Activated naive CD4-positive, alpha-beta T cell treated with anti-CD3 and anti-CD28 coated beads, Interleukin-2, amount 50 U/mL, for 24 hours (primary cell): ENCODE measurements at regions not wholly inside any gene's neighbourhood (a gene's known extent, or its start where the extent isn't known, plus 50 kb on each side); places are given as distances from the start of the nearest gene placed in this dataset.

Experiments
- H3K27ac Mint-ChIP-seq: one replicate; pipeline ENCODE4 v1.8.0; 2021; ENCODE audit warnings: mild to moderate bottlenecking, mixed read lengths
- H3K27me3 Mint-ChIP-seq: one replicate; pipeline ENCODE4 v1.8.0; 2021; ENCODE audit warnings: mixed read lengths
- H3K36me3 Mint-ChIP-seq: one replicate; pipeline ENCODE4 v1.8.0; 2021; ENCODE audit warnings: mixed read lengths
- H3K4me1 Mint-ChIP-seq: one replicate; pipeline ENCODE4 v1.8.0; 2021; ENCODE audit warnings: mixed read lengths
- H3K4me3 Mint-ChIP-seq: one replicate; pipeline ENCODE4 v1.8.0; 2021; ENCODE audit warnings: mild to moderate bottlenecking, mixed read lengths
- H3K9me3 Mint-ChIP-seq: one replicate; pipeline ENCODE4 v1.8.0; 2021; ENCODE audit warnings: mixed read lengths

DNA sequence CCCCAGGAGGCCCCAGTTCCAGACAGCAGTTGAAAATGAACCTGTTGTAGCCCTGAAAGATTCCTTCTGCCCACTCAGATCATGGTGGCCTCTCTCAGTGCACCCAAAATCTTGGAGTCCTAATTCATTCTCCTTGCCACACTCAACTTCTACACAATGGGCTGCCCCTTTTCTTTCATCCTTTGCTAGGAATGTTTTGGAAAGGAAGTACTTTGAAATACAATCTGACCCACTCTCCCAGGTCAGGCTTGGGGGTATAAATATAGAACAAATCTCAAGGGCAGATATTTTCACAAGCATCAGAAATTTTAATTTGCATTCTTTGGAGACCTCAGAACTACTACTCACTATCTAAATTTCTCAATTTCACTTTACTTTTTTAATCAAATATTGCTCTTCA is 103.2 kb upstream of the SH3BP4 start:
- Mint-ChIP-seq H3K27ac (no peak overlapping the region), H3K27me3 (peaks cover 7% of the 10 kb centered on the region), H3K36me3 (no peaks in the 10 kb centered on the region), H3K9me3 (no peaks in the 10 kb centered on the region), H3K4me3 (no peak overlapping the region), H3K4me1 (no peaks in the 10 kb centered on the region)

DNA sequence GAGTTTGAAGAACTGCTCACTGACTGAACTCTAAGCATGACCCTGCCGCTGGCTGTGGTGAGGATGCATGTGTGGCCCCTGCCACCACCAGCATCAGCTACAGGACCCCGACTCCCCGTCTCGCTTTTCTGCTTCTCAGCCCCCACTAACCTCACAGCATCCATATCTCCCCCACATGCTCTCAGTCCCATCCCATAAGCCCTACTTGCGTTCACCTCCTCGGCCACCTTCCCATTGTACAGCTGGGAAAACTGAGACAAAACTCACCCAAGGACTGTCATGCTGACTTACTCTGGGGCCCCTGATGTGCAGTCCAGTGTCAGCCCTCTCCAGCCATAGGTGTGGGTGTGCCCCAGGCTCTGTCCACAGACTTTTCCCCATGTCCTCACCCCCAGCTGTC is 104.2 kb upstream of the SH3BP4 start:
- no peaks in the 10 kb centered on the region for H3K4me1 Mint-ChIP-seq
- no peak overlapping the region for H3K27ac Mint-ChIP-seq
- H3K4me3 Mint-ChIP-seq = no peak overlapping the region
- H3K27me3 Mint-ChIP-seq = peaks cover 7% of the 10 kb centered on the region
- H3K9me3 Mint-ChIP-seq = no peaks in the 10 kb centered on the region
- no peaks in the 10 kb centered on the region for H3K36me3 Mint-ChIP-seq

DNA sequence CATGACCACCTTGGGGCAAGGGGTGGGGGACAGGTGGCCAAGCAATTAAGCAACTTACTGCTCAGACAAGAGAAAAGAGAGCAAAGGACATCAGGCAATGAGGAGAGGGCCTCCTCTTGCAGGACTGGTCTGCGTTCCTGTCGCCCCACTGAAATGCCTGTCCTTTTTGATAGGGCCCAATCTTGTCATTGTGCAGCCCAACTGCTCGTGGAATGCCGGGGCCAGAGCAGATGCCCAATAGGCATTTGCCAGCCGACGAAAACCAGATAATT is 104.5 kb upstream of the SH3BP4 start:
- no peak overlapping the region for H3K4me3 Mint-ChIP-seq

DNA sequence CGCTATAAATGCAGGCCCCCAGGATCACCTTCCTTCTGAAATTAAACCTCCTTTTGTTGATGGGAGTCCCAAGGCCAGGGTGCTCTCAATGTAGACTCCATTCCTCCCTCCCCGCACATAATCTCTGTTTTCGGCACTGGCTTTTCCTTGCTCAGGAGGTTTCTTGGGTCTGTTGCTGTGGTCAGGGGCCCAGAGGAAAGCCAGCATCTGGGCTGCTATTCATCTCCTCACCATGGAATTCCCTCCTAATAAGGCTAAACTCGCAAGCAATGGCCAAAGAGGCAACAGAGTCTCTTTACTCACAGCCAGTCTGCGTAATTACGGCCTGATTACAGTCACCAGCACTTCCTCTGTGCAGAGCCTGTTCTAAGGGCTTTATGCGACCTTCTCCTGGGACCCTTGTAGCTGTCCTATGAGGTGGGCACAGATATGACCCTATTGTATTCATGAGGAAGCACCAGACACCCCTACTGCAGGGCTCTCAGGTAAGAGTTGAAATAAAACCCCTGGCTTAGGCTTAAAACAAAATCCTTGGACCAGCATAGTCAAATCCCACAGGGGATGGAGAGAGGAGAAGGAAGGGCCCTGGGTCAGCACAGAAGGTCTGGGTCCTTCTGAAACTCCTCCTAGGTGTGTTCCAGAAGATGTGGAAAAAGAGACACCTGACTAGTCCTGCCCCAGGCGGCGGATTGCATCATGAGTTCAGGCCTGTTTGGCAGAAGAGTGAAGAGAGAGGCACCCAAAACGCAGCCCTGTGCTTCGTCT is 105.0 kb upstream of the SH3BP4 start:
- Mint-ChIP-seq H3K4me3 (no peak overlapping the region), H3K9me3 (no peaks in the 10 kb centered on the region), H3K27me3 (peaks cover 7% of the 10 kb centered on the region), H3K36me3 (no peaks in the 10 kb centered on the region), H3K4me1 (no peaks in the 10 kb centered on the region), H3K27ac (no peak overlapping the region)

More for the DNA sequence above, 104.5 kb upstream of the SH3BP4 start:
- Mint-ChIP-seq H3K4me1 (no peaks in the 10 kb centered on the region), H3K9me3 (no peaks in the 10 kb centered on the region), H3K27ac (no peak overlapping the region), H3K36me3 (no peaks in the 10 kb centered on the region), H3K27me3 (peaks cover 7% of the 10 kb centered on the region)

DNA sequence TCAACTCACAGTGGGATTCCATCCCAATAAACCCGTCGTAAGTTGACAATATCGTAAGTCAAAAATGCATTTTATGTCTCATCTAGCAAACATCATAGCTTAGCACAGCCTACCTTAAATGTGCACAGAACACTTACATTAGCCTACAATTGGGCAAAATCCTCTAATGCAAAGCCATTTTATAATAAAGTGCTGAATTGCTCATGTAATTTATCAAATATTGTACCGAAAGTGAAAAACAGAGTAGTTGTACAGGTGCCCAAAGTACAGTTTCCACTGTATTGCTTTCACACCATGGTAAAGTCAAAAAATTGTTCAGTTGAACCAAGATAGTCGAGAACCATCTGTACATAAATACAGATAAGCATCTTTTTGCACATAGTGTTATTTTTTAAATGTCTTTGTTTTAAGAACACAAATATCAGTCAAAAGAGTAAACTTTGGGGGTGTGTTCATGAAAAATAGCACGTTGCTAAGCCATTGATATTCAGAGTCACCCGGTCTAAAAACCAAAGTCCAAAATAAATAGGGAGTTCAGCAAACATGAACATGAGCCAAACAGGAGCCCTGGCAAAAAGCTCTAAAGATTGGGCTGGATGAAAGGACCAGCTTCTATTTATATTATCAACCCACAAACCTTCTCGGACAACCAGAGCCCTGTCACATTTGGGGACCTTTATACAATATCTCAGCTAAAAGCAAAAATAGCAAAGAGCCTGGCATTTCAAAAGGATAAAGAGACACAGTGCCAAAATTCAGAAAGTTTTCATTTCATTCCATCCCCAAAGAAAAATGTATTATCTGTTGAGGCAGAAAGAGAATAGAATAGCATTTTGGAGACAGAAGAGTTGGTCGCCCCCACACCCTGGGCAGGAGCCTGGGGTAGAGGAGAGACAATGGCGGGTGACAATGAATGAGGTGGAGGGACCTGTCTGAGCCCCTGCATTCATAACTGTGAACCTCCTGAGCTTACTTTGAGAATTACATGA is 105.9 kb upstream of the SH3BP4 start:
- no peak overlapping the region for H3K4me3 Mint-ChIP-seq
- no peaks in the 10 kb centered on the region for H3K9me3 Mint-ChIP-seq
- H3K36me3 Mint-ChIP-seq = no peaks in the 10 kb centered on the region
- H3K27ac Mint-ChIP-seq = no peak overlapping the region
- H3K27me3 Mint-ChIP-seq = peaks cover 7% of the 10 kb centered on the region
- no peaks in the 10 kb centered on the region for H3K4me1 Mint-ChIP-seq

DNA sequence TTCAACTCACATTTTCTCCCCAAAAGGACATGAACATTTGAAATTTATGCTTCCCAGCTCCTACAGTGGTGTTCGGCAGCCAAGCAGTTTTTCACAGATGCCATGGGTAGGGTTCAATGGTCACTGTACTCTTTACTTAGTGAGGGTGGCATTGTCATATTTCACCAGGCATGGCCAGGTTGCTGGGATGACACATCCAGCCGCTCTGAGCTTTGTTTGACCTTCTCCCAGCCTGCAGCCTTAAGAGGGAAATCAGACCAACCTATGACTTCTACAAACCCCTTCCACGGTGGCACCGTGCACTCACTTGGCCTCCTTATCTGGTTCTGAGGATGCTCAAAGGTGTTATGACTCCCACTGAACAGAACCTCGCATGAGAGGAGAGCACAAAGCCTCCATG is 108.4 kb upstream of the SH3BP4 start:
- Mint-ChIP-seq H3K36me3 (no peaks in the 10 kb centered on the region), H3K9me3 (no peaks in the 10 kb centered on the region), H3K27me3 (peaks cover 8% of the 10 kb centered on the region), H3K4me1 (no peaks in the 10 kb centered on the region), H3K4me3 (no peak overlapping the region), H3K27ac (no peak overlapping the region)

DNA sequence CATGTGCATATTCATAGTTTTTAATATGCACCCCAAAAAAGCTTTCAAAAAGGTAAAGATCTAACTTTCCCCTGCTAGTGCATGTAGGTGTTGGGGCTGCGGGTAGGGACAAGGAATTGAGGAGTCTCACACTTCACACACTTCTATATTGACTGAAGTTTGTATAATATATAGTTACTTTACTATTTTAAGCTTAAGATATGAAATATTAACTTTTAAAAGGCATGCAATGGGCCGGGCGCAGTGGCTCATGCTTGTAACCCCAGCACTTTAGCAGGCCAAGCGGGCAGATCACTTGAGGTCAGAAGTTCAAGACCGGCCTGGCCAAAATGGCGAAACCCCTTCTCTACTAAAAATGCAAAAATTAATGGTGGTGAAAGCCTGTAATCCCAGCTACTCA is 109.1 kb upstream of the SH3BP4 start:
- no peaks in the 10 kb centered on the region for H3K9me3 Mint-ChIP-seq
- H3K4me1 Mint-ChIP-seq = no peaks in the 10 kb centered on the region
- H3K4me3 Mint-ChIP-seq = no peak overlapping the region
- no peaks in the 10 kb centered on the region for H3K36me3 Mint-ChIP-seq
- peaks cover 6% of the 10 kb centered on the region for H3K27me3 Mint-ChIP-seq
- H3K27ac Mint-ChIP-seq = no peak overlapping the region

DNA sequence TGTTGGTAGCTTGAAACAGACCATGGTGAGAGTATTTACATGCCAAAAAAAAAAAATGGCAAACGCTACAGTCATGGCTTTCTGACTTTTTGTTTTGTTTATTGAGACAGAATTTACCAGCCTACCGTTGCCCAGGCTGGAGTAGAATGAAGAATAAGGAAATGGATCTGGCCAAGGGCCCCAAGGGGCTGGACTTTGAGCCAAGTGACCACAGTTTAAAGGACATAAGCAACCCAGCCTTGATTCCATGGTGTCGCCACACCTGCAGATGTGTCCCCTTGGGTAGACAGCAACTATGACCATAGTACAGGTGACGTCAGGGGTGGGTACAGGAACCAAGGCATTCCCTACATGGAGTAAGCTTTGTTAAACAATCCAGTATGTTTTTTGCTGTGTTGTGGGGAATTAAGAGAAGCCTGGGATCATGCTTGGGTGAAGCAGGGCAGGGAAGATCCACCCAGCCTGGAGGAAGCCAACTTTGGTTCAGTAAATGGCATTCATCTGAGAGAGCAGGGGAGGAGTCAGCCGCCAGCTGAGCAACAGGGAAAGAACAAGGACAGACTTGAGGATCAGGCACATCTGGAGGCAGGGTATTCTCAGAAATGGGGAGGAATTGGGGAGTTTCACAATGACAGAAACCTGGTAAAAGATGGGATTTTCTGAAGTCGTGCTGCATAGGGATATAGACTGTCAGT is 110.3 kb upstream of the SH3BP4 start:
- no peaks in the 10 kb centered on the region for H3K4me1 Mint-ChIP-seq
- no peaks in the 10 kb centered on the region for H3K9me3 Mint-ChIP-seq
- peaks cover 4% of the 10 kb centered on the region for H3K27me3 Mint-ChIP-seq
- H3K36me3 Mint-ChIP-seq = no peaks in the 10 kb centered on the region
- no peak overlapping the region for H3K4me3 Mint-ChIP-seq
- no peak overlapping the region for H3K27ac Mint-ChIP-seq

DNA sequence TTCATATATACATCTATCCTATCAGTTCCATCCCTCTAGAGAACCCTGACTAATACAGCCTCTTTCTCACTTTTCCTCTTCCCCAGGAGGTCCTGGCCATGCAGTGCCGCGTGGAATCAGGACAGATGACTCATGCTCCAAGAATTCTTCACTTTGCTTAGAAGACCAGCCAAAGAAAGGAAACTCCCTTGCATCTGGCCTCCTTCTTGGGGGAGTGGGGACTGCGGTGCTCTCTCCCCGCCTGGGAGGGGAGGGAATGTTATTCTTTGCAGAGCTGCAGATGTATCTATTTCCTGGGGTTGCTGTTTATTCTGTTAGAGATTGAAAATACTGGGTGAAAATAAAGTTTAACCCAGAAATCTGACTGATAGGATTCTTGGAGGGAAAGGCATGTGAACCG is 111.5 kb upstream of the SH3BP4 start:
- Mint-ChIP-seq H3K9me3 (no peaks in the 10 kb centered on the region), H3K27ac (no peak overlapping the region), H3K4me3 (no peak overlapping the region), H3K4me1 (no peaks in the 10 kb centered on the region), H3K36me3 (no peaks in the 10 kb centered on the region), H3K27me3 (peaks cover 2% of the 10 kb centered on the region)

DNA sequence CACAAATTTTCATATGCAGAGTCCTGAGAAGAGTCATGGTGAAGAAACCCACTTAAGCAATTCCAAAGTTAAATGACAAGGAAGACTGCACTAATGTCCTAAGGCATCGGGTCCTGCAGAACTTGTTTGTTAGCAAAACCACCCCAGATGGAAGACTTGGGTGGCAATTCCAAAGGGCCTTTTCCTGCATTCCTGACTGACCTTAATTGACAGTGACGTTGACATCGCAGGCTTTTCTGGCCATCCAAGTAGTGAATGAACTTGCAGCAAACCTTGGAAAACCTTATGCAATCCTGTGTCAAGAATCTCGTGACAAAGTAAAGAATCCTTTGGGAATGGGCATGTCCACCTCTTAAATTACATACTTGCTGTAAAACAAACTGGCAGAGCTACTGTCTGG is 112.5 kb upstream of the SH3BP4 start:
- no peak overlapping the region for H3K27ac Mint-ChIP-seq
- no peak overlapping the region for H3K4me3 Mint-ChIP-seq
- no peaks in the 10 kb centered on the region for H3K9me3 Mint-ChIP-seq
- peaks cover 1% of the 10 kb centered on the region for H3K27me3 Mint-ChIP-seq
- no peaks in the 10 kb centered on the region for H3K36me3 Mint-ChIP-seq
- H3K4me1 Mint-ChIP-seq = no peaks in the 10 kb centered on the region

DNA sequence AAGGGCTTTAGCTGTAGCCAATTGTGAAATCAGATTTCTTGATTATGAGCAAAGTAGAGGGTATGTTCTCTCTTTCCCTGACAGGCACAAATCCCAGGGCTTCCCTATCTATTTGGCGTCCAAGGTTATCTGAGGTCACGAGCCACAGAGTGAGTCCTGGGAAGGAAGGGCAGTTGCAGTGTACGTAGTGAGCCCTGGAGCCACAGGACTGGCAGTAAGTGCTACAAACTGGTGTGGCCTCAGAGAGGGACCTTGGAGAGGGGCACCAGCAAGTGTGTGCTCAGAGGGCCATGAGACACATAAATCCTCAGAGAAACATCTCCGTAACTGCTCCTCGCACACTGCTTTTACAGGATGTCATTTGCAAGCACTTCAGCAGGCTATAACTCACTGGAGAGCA is 115.5 kb upstream of the SH3BP4 start:
- Mint-ChIP-seq H3K4me1 (no peaks in the 10 kb centered on the region), H3K27ac (no peak overlapping the region), H3K36me3 (no peaks in the 10 kb centered on the region), H3K9me3 (no peaks in the 10 kb centered on the region), H3K4me3 (no peak overlapping the region), H3K27me3 (peaks cover 1% of the 10 kb centered on the region)

DNA sequence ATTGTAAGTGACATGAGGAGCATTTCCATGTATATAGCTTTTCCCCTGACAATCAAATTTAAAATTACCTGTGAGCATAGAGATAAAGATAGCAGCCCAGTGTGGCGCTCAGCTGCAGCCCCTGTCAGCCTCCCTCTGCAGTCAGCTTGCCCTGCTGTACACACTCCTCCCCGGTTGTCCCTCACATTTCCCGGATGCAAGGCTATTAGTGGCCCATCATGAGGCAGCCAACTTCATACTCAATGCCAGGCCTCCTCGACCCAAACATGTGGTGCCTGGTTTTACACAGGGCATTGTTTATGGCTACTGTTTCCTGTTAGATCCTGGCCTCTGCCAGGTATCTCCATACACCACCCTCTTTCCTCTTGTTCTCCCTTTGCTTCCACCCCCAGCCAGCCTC is 116.1 kb upstream of the SH3BP4 start:
- Mint-ChIP-seq H3K9me3 (no peaks in the 10 kb centered on the region), H3K27me3 (peaks cover 1% of the 10 kb centered on the region), H3K36me3 (no peaks in the 10 kb centered on the region), H3K27ac (no peak overlapping the region), H3K4me3 (no peak overlapping the region), H3K4me1 (no peaks in the 10 kb centered on the region)

DNA sequence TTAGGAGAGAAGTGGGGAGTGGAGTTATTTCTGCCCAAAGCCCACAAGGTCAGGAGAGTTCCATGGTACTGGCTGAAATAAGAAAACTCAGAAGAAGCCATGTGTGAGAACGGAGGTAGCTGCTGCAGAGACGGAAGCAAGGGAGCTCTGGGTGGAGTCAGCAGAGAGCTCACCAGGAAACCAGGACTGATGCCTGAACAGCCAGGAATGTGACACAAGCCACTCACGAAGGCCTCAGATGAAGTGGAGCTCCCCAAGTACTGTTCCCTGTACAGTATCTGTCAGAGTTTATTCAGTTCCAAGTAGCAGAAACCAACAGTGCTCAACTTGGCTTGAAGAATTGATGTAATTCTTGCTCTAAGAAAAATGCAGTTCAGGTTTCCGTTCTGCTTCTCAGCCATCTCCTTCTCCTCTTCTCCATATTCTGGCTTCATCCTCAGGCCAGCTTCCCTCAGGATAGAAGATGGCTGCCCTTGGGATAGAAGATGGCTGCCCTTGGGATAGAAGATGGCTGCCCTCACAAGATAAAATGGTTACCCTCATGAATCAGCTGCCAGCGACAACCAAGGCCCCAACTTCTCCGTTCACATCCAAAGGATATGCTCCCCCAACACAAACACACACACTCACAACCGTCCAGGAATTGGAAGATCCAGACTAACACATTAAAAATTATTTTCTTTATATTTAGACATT is 117.4 kb upstream of the SH3BP4 start:
- no peaks in the 10 kb centered on the region for H3K9me3 Mint-ChIP-seq
- no peaks in the 10 kb centered on the region for H3K36me3 Mint-ChIP-seq
- peaks cover 1% of the 10 kb centered on the region for H3K27me3 Mint-ChIP-seq
- no peaks in the 10 kb centered on the region for H3K4me1 Mint-ChIP-seq
- H3K27ac Mint-ChIP-seq = no peak overlapping the region
- no peak overlapping the region for H3K4me3 Mint-ChIP-seq

DNA sequence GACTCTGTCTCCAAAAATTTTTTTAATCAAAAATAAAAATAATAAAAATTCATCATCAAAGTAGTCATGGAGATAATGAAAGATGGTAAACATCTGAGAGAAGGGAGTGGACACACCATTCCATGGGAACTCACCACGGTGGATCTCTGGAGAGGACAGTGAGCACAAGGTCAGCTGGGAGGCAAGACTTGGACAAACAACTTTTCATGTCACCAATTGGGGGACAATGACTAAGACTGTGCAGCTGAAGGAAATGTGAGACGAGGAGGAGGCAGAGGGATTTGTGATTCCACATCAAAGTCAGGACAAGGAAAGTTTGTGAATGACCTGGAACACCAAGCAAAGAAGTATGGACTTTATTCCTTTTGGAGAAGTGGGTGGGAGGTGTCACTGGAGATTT is 121.0 kb upstream of the SH3BP4 start:
- Mint-ChIP-seq H3K4me1 (no peaks in the 10 kb centered on the region), H3K9me3 (no peaks in the 10 kb centered on the region), H3K36me3 (no peaks in the 10 kb centered on the region), H3K27ac (no peak overlapping the region), H3K27me3 (no peaks in the 10 kb centered on the region), H3K4me3 (no peak overlapping the region)

DNA sequence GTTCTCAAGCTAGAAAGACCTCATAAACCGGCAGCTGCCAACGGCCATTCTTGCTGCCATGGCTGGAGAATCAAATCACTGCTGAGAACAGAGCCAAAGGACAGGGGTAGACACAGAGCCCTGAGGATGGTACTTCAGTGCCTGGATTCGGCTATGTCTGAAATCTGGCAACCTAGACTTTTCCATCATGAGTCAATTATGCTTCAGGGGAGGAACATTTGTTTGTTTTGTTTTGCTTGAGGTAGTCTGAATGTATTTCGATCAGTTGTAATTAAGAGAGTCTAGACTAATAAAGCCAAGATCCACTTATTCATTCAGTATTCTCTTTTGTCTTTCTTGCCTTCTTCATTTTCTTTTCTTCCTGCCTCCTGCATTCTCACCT is 122.8 kb upstream of the SH3BP4 start:
- Mint-ChIP-seq H3K27ac (no peak overlapping the region), H3K36me3 (no peaks in the 10 kb centered on the region), H3K4me1 (no peaks in the 10 kb centered on the region), H3K4me3 (no peak overlapping the region), H3K27me3 (no peaks in the 10 kb centered on the region), H3K9me3 (no peaks in the 10 kb centered on the region)
